ENCODE measurements at regions not wholly inside any gene's neighbourhood (a gene's known extent, or its start where the extent isn't known, plus 50 kb on each side); places are given as distances from the start of the nearest gene placed in this dataset.

- DNase-seq (ENCODE audit: low spot score) (no peak), ATAC-seq (ENCODE audit: low FRiP score) (no peak)
- no peak for TF ChIP-seq CTCF (IDR thresholded peaks at IDR 0.05)
Observed at GRCh38 chr2:224180810-224181209, 141.7 kb upstream of the SERPINE2 start.

GRCh38 chr2:224178056-224178455, 139.0 kb upstream of the SERPINE2 start:
- no peak for TF ChIP-seq CTCF (IDR thresholded peaks at IDR 0.05)
- DNase-seq (ENCODE audit: low spot score) = no peak
- no peak for ATAC-seq (ENCODE audit: low FRiP score)

- ATAC-seq (ENCODE audit: low FRiP score) (no peak), DNase-seq (ENCODE audit: low spot score) (no peak)
- no peak for TF ChIP-seq CTCF (IDR thresholded peaks at IDR 0.05)
Observed at GRCh38 chr2:224175538-224175937, 136.5 kb upstream of the SERPINE2 start.

GRCh38 chr2:224174990-224175389, 135.9 kb upstream of the SERPINE2 start:
- DNase-seq (ENCODE audit: low spot score) = no peak
- TF ChIP-seq CTCF (IDR thresholded peaks at IDR 0.05) = no peak
- ATAC-seq (ENCODE audit: low FRiP score) = no peak

- no peak for ATAC-seq (ENCODE audit: low FRiP score)
- TF ChIP-seq CTCF (IDR thresholded peaks at IDR 0.05) = no peak
- DNase-seq (ENCODE audit: low spot score) = no peak
Observed at GRCh38 chr2:224174521-224174920, 135.4 kb upstream of the SERPINE2 start.

GRCh38 chr2:224173933-224174332, 134.8 kb upstream of the SERPINE2 start:
- DNase-seq (ENCODE audit: low spot score) (no peak), ATAC-seq (ENCODE audit: low FRiP score) (no peak)
- TF ChIP-seq CTCF (IDR thresholded peaks at IDR 0.05) = no peak

- no peak for DNase-seq (ENCODE audit: low spot score)
- no peak for ATAC-seq (ENCODE audit: low FRiP score)
Observed at GRCh38 chr2:224173210-224173609, 134.1 kb upstream of the SERPINE2 start.

More at GRCh38 chr2:224173210-224173609, 134.1 kb upstream of the SERPINE2 start:
- TF ChIP-seq CTCF (IDR thresholded peaks at IDR 0.05) = no peak

Data from omental fat pad (tissue), 3 donors.